ENCODE measurements at regions not wholly inside any gene's neighbourhood (a gene's known extent, or its start where the extent isn't known, plus 50 kb on each side); places are given as distances from the start of the nearest gene placed in this dataset.
"Not testable (repeated sequence)": the region's sequence is repeated elsewhere in the genome, so short reads cannot be mapped to it uniquely, and the experiment has no call there.

DNA sequence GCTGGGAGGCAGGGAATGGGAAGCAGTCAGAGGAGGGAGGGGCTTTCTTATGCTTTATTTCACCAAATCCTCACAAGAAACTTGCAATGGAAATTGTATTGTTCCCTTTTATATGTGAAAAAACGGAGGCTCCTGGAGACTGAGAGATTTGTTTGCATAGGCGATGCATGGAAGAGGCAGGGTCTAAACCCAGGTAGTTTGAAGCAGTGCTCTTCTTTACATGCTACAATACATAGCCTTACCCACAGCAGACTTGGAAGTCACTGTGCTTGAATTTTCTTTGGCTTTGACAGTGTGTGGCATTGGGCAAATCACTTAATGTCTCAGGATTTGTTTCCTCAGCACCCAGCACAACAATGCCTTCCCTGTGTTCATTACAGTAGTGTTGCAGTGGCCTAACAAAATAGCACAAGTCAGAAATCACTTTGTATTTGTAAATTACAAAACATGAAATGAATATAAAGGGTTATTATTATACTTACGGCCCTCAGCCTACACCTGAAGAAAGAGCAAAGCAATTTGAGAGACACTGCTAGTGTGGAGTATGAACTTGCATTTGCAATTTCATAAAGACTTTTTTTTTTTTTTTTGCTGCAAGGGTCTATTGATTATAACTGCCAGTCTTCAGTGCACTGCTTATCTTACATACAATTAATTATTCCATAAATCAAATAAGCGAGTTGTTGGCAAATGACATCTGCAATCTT lies 646.4 kb upstream of the KCNMB2 start:
- no peak for DNase-seq

DNA sequence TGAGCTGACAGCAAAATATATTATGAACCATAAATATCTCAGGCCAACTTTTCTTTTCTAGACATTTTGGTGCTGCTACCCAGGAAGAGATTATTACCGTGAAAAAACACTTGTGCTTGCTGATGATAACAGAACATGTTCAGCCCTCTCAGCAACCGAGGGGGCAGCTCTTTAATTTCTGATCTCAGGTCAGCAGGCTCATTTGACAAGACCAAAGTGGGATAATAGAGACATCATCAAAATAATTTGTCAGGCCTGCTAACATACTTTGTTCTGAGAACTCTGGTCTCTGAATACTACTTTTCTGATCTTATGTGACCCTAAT lies 645.9 kb upstream of the KCNMB2 start:
- DNase-seq: no peak

DNA sequence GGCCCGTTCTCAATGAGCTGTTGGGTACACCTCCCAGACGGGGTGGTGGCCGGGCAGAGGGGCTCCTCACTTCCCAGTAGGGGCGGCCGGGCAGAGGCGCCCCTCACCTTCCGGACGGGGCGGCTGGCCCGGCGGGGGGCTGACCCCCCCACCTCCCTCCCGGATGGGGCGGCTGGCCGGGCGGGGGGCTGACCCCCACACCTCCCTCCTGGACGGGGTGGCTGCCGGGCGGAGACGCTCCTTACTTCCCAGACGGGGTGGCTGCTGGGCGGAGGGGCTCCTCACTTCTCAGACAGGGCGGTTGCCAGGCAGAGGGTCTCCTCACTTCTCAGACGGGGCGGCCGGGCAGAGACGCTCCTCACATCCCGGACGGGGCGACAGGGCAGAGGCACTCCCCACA lies 644.7 kb upstream of the KCNMB2 start:
- DNase-seq: not testable (repeated sequence)

DNA sequence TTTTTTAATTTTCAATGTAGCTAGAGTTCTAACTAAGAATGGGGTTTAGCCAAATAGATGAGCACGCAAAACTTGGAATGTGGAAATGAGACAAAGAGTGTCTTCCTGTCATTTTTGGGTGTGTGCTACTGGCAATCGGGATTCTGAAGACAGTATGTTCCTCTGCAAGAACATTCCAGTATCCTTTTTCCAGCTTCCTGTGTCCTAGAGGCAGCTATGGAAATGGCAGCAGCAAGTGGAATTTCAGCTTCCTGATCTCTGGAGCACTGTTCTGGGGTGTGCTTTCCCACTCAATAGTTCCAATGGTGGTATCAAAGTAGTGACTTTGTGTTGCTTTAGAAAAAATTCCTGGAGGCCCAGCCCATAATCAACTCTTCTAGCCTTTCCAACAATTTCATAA lies 642.9 kb upstream of the KCNMB2 start:
- no peak for DNase-seq

DNA sequence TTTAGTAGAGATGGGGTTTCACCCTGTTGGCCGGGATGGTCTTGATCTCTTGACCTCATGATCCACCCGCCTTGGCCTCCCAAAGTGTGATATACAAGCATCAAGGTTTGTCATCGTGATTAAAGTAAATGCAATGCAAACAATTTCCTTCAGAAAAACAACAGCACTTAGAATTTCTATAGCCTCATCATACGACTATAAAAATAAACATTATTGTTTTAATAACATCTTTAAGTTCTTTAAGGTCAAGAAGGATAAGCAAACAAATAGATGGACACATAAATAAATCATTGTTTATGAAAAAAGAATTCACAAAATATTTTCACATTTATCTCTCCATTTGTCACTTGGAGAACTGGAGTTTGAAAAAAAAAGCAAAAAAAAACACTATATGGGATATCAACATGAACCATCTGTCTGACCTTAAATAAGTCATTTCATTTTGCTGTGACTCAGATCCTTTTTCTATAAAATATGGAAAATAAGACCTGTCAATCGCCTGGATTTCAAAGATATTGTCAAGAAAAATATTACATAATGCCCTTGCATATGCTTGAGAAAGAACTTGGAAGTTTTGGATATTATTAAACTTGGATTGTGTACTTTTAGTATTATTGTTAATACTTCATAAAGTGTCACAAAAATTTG lies 642.0 kb upstream of the KCNMB2 start:
- no peak for DNase-seq

DNA sequence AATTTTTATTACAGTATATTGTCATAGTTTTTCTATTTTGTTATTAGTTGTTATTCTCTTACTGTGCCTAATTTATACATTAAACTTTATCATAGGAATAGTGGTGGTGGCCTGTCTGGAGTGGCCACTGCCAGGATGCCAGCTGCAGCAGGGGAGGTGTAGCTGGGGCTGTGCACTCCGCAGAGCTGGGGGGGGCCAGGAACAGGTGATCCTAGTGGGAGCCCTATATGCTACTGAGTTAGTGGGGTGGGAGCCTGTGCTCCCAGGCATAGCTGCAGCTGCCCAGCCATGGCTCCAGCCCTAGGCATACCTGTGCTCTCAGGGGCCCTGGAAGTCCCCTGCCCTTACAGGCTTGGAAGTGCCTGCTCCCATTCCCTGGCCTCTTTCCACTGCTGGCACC lies 638.1 kb upstream of the KCNMB2 start:
- no peak for DNase-seq

DNA sequence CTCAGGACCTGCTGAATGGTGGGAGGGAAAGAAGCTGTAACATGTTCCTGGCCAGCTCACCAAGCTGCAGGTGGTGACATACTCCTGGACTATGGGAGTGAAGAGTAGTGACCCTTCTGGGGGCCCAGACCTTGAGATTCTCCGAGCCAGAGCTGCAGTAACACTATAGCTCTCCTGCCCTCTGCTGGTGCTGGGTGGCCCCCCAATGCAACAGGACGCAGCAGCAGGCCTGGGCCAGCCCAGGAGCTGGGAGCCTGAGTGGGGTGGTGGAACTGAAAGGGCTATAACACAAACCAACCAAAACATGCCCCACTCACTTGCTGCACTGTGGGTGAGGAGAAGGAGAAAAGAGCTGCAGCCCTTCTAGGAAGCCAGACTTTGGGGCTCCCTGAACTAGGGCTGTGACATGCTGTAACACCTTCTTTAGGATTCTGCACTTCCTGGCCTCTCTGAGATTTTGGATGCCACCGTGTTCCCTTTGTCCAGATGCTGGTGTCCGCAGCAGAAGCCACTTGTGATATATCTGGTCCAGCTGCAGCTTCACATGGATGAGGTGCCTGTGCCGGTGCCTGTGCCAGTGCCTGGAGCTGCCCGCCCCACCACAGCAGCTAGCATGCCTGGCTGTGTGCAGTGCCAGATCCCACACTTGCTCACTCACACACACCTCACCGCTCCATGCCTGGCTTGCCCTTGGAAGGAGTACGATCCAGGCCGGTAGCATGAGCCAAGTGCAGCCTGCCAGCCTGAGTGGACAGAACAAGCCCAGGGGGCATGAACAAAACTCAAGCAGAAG lies 636.8 kb upstream of the KCNMB2 start:
- no peak for DNase-seq

DNA sequence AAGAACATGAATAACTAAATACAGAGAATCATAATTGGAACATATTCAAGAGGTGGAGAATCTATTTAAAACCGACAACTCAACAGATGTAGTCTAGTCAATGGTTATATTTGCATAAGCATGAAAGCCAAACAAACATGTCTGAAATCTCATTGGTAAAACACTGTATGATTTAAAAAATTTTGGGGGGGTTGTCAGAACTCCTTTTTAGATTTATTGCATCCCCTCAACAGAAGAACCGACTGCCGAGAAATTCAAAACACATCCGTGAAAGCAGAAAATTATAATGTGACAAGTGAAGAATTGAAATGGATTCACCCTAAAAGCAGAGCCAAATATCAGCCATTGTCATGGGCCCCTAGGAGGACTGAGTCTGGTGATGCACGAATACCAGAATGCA lies 633.4 kb upstream of the KCNMB2 start:
- DNase-seq: no peak

DNA sequence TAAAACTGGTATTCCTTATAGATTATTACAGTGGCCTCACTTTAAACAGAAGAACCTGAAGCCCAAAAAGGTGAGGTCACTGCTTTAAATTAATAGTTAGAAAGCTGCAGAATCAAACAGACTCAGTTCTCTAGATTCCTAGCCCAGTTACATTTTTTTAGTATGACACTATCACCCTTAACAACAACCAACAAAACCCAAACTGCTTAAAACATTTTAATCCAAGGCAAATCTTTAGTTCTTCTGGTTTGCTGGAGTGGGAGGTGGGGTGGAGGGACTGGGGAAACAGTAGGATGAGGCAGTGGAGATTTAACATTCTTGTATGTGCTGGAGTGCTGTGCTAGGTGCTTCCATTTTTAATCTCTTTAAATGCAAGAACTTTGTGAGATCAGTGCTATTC lies 631.6 kb upstream of the KCNMB2 start:
- DNase-seq: no peak

DNA sequence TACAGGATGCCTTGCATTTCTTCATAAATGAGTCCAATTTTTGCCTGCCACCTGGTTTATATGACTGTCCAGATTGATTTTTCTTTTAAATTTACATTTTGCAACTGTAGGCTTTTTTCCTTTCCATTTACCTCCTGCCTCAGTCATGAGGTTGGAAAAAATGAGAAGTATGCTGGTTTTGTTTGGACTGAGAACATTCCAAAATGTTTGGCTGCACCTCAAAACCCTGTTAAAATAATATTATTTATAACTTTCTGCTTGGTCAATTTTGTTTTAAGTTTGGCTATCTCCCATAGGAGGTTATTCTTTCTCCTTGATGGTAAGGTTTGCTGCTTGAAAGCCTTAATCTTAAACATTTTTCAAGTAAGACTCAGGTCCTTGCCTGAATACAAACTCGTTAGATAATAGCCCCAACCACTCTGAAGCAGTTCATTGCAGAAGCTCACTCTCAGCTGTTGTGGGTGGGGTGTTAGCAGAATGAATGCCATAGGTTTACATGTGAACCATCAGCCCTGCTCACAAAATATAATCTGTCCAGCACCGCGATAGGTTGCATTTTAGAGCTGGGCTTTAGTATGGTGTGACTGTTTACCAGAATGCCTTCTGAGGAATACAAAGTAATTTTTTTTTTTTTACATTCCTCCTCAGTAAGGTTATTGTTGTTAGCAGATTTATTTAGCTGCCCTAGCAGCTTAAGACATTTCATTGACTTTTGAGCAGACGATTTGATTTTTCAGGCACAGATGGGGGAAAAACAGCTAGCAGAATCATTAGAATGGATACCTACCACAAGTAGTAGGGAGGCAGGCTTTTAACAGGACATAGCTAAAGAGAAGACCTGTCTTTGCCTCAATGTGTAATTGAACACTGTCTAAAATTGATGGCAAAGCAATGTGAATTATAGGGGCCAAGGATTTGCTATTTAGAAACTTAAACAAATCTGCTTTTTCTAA lies 630.8 kb upstream of the KCNMB2 start:
- peak; percentile 26 for DNase-seq

DNA sequence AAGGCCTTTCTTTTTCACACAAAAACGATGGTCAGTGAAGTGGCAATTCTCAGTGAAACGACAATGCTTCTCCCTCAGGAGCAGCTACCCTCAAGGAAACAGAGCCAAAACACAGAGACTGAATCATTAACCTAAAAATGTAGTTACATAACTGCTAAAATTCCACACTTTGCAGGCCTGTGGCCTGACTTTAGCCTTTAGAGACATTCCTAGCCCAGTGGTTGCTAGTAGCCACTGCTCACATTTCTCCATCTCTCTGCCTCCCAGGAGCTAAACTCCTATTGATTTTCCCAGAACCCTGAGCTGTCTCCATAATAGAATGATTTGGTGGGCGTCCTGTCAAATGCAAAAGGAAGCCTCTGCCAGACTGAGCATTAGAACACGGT lies 630.1 kb upstream of the KCNMB2 start:
- no peak for DNase-seq

DNA sequence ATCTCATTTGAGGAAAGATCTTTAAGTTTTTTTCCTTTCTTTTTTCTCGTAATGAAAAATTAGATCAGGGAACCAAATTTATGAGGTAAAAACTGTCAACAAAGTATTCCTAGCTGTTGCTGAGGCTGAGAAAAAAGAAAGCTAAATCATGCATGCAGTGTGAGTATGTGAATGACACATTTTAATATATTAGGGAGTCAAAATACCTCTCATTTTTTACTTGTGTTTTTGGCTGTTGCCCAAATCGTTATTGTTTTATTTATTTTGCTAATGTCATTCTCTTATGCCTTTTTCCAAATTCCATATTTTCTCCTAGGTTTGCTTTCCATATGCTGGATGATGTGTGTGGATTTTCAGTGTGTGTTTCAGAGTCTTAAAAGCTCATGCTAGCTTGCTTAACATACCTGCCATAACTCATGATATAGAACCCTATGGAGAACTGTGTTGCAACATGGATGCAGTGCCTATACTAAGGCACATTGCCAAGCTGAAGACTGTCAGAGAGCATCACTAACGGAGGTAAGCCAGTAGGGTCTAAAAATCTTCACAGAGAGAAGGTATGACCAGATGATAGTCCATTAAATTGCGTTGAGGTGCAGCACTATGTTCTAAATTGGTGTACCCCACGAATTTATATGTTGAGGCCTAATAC lies 629.5 kb upstream of the KCNMB2 start:
- DNase-seq: no peak

DNA sequence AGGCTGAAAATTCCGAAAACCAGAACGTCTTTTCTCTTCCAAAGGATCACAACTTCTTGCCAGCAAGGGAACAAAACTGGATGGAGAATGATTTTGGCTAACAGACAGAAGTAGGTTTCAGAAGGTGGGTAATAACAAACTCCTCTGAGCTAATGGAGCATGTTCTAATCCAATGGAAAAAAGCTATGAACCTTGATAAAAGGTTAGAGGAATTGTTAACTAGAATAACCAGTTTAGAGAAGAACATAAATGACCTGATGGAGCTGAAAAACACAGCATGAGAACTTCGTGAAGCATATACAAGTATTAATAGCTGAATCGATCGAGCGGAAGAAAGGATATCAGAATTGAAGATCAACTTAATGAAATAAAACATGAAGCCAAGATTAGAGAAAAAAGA lies 626.7 kb upstream of the KCNMB2 start:
- not testable (repeated sequence) for DNase-seq

DNA sequence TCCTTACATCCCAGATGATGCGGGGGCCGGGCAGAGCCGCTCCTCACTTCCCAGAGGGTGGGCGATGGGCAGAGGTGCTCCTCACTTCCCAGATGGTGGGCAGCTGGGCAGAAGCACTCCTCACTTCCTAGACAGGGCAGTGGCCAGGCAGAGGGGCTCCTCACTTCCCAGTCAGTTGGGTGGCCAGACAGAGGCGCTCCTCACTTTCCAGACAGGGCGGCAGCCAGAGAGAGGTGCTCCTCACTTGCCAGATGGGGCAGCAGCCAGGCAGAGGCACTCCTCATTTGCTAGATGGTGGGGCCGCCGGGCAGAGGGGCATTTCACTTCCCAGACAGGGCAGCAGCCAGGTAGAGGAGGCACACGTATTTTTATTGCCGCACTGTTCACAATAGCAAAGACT lies 622.0 kb upstream of the KCNMB2 start:
- DNase-seq: no peak

DNA sequence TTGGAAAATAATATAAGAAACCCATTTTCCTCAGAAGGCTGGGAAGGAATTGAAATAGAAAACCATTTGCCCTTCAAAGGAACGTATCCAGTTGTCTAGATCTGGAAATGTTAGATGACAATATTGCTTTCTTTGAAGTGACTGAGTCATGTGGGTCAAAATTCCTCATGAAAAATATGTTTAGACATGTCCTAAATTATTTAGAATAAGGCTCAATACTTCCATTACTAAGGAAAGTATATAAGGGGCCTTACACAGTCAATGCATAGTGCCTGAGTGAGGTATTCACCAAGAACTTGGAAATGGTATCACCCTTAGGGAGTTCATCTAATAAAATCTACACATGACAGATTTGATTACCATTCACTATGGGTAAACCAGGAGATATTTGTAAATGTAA lies 619.8 kb upstream of the KCNMB2 start:
- DNase-seq: no peak

DNA sequence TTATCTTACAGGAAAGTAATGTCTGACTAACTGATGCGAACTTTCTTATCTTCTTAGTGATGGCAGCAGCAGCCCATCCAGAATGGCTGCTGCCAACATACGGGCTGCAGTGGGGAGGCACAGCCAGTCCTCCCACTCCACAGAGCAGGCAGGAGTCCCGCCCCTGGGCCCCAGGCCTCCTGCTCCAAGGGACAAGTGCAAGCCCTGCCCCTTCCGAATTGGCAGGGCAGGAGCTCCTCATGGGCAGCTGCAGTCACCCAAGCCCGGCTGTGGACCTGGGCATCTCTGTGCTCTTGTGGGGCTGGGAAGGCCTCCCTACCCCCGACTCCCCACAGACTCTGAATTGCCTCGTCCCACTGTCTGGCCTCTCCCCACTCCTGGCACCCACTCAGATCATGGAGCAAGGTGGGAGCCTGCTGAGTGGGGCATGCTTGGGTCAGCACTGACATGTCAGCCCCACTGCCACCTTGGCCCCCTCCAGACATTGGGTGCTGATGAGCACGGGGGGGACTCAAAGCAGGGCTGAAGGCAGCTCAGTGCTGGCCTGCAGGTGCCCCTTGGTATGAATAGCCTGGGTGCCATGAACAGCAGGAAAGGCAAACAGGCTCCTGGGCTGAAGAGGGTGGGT lies 618.9 kb upstream of the KCNMB2 start:
- DNase-seq: no peak

DNA sequence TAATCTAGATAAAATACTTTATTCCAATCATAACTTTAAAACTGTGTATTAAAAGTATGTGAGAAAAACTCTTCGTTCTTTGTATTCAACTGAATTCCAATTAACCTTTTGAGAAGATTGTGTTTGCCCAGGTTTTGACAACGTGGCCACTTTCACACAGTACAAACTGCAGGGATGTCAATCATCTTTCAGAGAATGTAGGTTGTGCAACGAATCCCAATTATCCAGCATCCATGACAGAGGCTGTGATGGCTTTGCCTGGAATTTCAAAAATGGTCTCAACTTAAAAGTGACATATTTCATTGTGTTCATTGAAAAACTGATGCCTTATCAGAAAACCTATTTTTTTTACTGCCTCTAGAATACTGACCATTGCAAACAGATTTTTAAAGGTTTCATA lies 615.1 kb upstream of the KCNMB2 start:
- DNase-seq: no peak

DNA sequence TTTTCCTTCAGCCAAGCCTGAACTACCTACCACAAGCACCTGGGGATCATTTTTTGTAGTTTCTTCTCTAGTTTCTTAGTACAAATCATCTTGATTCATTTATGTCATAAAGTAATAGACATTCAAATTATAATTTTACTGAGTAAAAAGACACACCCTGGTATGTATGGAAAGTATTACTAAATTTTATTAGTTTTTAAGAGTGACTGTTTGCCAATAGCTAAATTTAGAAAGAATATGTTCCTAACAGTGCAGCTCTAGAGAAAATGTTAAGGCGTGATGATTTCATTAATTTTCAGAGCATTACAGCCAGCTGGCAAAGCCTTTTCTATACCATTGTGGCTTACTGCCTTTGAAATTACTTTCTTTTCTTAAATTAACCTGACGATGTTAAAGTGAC lies 612.0 kb upstream of the KCNMB2 start:
- DNase-seq: no peak

DNA sequence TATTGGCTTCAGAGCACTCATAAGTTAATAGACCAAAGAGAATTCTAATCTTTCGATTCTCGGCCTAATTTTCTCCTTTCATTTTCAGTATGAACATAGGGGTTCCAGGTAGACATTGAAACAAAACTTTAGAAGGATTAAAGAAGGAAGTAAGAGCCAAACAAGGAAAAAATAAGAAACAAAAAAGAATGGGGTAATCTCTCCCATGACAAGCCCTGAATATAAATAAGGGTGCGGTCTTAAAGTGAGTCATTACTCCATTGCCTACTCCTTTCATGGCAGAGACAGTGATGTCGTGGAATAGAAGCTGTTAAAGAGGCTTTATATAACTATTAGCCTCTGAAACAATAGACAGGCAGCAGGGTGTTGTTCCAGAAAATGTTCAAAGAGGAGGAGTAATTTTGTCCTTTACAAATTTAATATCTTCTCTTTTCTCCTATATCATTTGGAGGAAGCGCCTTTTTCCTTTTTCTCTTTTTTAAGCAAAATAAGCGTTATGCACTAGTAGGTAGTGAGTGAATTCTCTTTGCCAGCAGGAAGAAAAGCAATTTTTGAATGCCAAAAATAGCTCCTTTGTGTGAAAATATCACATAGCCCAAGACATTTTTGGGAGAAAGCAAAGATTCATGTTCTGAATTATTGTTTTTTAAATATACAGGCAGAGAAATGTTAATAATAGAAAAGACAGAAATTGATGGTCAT lies 607.9 kb upstream of the KCNMB2 start:
- no peak for DNase-seq

DNA sequence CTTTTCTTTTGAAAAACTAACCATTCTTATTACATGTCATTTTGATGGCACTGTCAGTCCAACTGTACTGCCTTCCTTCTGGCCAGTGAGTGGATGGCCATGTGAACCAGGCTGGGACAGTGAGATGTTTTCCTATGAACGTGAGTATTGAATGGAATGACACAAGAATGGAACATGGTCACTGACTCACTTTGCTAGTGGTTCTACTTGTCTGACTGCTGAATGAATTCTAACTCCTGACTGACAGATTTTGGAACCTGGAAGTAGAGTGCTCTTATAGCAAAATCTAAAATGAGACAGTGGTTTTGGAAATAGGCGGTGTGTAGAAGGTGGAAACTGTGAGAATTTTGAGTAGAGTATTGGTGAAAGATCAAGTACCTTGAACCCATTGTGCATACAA lies 606.9 kb upstream of the KCNMB2 start:
- no peak for DNase-seq

DNA sequence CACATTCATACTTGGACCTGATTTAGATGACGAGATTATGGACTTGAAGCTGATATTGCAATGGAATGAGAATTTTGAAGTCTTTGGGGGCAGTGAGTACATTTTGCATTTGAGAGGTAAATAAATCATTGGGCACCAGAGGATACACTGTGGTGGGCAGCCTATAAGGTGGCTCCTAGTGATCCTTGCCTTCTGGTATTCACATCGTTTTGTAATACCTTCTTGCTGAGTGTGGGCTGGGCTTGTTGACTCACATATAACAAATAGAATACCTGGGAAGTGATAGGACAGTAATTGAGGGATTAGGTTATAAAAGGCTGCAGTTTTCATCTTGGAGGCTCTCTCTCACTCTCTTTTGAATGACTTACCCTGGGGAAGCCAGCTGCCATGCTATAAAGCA lies 605.5 kb upstream of the KCNMB2 start:
- DNase-seq: no peak

DNA sequence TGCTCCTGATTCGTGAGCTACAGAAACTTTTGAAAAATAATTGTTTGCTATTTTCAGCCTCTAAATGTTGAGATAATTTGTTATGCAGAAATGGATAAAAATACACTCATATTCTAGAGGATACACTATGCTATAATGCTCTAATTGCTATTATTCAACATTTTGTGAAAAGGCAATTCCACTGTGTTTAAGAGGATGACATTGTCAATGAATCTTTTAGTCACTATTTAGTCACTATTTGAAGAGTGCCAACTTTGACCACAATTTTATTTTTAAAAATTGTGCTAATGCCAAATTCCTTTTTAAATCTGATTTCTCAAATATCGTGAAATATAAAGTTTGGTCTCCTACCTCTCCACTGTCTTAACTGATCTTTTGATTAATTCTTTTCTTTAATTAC lies 604.9 kb upstream of the KCNMB2 start:
- no peak for DNase-seq

Measured in NCI-H82 (cell line).